Subcutaneous abdominal adipose tissue (tissue), 5 donors: ENCODE measurements at regions not wholly inside any gene's neighbourhood (a gene's known extent, or its start where the extent isn't known, plus 50 kb on each side); places are given as distances from the start of the nearest gene placed in this dataset.

ENCODE experiments used
- H3K27ac ChIP-seq: one replicate; pipeline ENCODE4 v1.7.0; 2013; ENCODE audit warnings: low read depth, mild to moderate bottlenecking, inconsistent platforms, low read length, moderate library complexity
- H3K27me3 ChIP-seq, 5 donors: one replicate each; pipeline ENCODE4 v1.7.0; 2013; ENCODE audit warnings: low read length in 5 of 5, inconsistent platforms in 1 of 5; ENCODE audit not compliant: control insufficient read depth in 5 of 5, insufficient read depth in 4 of 5
- H3K36me3 ChIP-seq, 5 donors: one replicate each; pipeline ENCODE4 v1.7.0; 2013; ENCODE audit warnings: low read length in 5 of 5; ENCODE audit not compliant: control insufficient read depth in 5 of 5, insufficient read depth in 5 of 5
- H3K4me1 ChIP-seq, 5 donors: one replicate each; pipeline ENCODE4 v1.7.0; 2013; ENCODE audit warnings: low read length in 5 of 5, mild to moderate bottlenecking in 3 of 5, moderate library complexity in 1 of 5; ENCODE audit not compliant: control insufficient read depth in 5 of 5, insufficient read depth in 5 of 5
- H3K4me3 ChIP-seq, 5 donors: one replicate each; pipeline ENCODE4 v1.7.0; 2013; ENCODE audit warnings: low read length in 5 of 5, low read depth in 1 of 5
- H3K9ac ChIP-seq, 5 donors: one replicate each; pipeline ENCODE4 v1.7.0; 2013; ENCODE audit warnings: low read length in 5 of 5, mild to moderate bottlenecking in 4 of 5, moderate library complexity in 3 of 5
- H3K9me3 ChIP-seq, 5 donors: one replicate each; pipeline ENCODE4 v1.7.0; 2013; ENCODE audit warnings: low read length in 5 of 5; ENCODE audit not compliant: control insufficient read depth in 5 of 5
- donor health status: healthy.
- donor health status: healthy.
- donor health status: healthy.
- donor health status: healthy.
- donor health status: healthy.

DNA sequence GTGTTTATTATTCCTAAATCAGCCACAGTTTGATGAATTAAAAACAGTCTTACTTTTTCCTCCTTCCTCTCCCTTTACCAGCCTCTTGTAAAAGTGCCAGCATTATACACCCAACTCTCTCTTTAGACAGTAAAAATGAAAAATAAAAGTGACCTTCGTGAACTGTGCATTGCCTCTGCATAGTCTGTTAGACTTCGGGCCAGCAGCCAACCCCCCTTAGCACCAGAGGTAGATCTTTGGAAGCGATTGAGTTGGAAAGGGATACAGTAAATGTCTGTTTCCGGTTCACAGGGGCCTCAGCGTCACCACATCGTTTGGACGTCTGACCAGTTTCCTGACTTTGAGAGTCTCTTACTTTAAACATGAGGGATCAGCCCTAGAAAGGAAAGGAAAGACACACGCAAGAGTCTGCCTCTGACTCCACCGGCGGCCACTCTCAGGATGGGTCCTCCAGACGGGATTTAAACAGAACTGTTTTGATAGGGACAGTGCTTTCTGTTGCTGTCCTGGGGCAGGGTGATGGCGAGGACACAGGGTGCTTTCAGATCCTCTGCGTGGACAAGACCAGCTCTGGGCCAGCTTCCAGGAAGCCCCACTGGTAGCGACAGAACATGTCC, 206.6 kb upstream of the PREP start:
- Histone ChIP-seq H3K4me3 (peak overlapping the region in 3 of 5 donors; percentile 7 to 49 (median 24)), H3K27me3 (no peaks in the 10 kb centered on the region), H3K4me1 (peaks cover 0 to 26% (median 14%) of the 10 kb centered on the region in 5 donors), H3K9ac (peak overlapping the region in 1 of 5 donors; percentile 3), H3K36me3 (no peaks in the 10 kb centered on the region), H3K27ac (peak overlapping the region; percentile 39), H3K9me3 (no peaks in the 10 kb centered on the region)

DNA sequence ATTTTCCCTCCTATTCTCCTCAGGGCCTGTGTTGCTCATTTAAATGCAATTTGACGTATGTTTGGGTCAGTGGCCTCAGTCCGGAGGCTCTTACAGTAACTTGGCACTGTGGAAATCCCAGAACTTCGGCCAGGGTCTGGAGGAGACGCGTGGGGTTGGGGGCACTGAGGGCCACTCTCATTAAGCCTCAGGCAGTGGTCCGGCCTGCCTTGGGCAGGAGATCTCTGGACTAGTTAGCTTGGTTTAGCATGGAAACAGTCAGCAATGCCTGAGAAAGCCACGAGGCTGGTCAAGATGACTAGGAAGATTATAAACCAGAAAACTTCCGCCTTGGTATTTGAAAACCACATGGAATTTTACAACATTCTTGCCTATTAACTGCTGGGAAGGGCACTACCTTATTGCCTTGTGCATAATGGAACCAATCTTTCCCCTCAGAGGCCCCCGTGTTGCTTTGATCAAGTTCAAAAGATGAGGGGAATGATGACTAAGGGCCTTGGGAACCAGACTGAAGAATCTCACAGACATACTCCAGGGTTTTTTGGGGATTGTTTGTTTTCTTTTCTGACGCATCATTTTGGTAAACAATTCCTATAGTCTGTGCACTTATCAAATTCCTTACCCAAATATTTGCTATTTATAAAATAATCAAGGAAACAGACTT, 206.0 kb upstream of the PREP start:
- Histone ChIP-seq H3K27ac (no peak overlapping the region), H3K27me3 (no peaks in the 10 kb centered on the region)

DNA sequence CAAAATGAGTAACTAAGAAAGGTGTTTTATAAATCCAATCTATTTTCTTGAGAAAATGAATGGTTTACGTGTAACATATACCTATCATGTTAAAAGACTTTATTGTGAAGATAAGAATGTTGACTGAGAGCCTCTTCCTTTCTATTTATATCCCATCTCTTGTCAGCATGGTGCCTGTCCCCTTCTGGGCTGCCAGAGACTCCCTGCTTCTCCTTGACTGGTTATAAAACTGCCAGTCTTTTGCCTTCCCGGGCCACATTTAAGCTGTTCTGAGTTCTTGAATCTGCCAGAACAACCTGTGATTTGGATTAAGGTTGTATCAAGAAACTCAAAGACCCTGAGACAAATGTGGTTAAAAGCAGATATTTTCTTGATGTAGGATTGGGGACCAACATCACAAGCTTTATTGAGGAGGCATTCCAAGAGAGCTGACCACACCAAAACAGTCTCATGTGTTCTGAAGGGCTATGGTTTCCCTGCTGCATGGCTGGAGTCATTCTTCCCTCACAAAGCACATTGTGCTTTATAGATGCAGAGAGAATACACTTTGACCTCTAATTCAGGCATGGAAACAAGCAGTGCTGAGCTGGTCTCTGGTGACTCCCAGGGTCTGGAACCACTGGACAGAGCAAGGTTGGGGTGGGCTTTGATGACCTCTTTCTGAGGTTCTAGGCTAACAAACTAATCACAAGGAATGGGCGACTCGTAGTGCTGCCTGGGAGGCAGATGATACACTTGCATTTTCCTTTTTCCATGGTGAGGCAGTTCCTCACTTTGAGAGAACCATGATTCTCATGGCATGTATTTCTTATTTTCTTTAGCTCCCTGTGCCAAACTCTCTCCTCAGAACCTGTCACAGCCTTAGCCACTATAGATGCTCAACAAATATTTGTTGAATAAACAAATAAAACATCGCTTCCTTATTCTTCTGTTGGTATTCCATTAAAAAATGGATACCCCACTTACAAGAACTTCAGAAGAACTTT, 205.0 kb upstream of the PREP start:
- no peaks in the 10 kb centered on the region for H3K9me3 ChIP-seq
- H3K9ac ChIP-seq, result no peak overlapping the region
- H3K36me3 ChIP-seq, result no peaks in the 10 kb centered on the region
- peaks cover 0 to 37% (median 27%) of the 10 kb centered on the region in 5 donors for H3K4me1 ChIP-seq
- no peaks in the 10 kb centered on the region for H3K27me3 ChIP-seq
- no peak overlapping the region for H3K4me3 ChIP-seq
- no peak overlapping the region for H3K27ac ChIP-seq

More for the DNA sequence above, 206.0 kb upstream of the PREP start:
- H3K9me3 ChIP-seq, result no peaks in the 10 kb centered on the region
- no peak overlapping the region for H3K9ac ChIP-seq
- H3K4me3 ChIP-seq, result peak overlapping the region in 1 of 5 donors; percentile 49
- no peaks in the 10 kb centered on the region for H3K36me3 ChIP-seq
- peaks cover 0 to 32% (median 20%) of the 10 kb centered on the region in 5 donors for H3K4me1 ChIP-seq

DNA sequence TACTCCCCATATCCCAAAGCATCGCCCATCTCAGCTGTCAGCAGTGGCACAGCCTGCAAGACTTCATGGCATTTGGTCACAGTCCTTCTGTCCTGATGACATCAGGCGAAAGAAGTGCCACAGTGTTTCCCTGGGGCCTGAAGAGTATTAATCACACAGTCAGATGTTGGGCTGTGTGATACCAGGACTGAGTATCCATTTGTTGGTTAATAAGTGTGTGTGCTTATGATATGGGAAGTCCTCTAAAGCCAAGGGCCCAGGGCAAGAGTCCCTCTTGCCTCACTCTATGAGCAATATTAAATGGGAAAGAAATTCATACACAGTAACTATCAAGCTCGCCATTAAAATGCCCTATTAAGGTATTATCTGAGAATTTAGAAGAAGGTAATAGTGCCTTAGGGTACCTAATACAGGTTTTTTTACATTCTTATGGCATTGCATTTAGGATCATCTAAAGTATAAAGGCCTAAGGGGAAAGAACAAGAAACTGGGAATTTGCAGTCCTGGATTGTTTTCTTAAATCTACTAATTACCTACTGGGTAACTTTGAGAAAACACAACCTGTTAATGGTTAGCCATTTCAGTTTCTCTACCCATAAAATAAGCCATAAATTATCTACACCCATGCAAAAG, 204.1 kb upstream of the PREP start:
- H3K4me3 ChIP-seq, result no peak overlapping the region
- H3K9me3 ChIP-seq, result no peaks in the 10 kb centered on the region
- peaks cover 0 to 30% (median 24%) of the 10 kb centered on the region in 5 donors for H3K4me1 ChIP-seq
- H3K27ac ChIP-seq, result no peak overlapping the region
- no peaks in the 10 kb centered on the region for H3K36me3 ChIP-seq
- no peak overlapping the region for H3K9ac ChIP-seq
- H3K27me3 ChIP-seq, result no peaks in the 10 kb centered on the region

DNA sequence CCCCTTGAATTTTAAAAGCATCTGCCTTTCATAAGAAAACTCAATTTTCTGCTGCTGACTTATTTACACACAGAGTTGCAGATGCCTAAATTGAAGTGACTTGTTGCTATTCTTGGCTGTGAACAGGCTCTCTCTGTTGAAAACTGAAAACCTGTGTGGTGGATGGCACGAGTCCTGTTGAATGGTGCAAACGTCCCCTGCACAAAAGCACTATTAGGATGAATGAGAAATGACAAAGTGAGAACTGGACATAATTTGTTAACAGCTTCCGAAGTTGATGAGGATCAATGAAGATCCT, 201.7 kb upstream of the PREP start:
- Histone ChIP-seq H3K4me3 (peak overlapping the region in 1 of 5 donors; percentile 15), H3K36me3 (no peaks in the 10 kb centered on the region), H3K27me3 (no peaks in the 10 kb centered on the region), H3K9ac (no peak overlapping the region), H3K9me3 (no peaks in the 10 kb centered on the region), H3K27ac (peak overlapping the region; percentile 71), H3K4me1 (peaks cover 7 to 41% (median 35%) of the 10 kb centered on the region in 5 donors)

DNA sequence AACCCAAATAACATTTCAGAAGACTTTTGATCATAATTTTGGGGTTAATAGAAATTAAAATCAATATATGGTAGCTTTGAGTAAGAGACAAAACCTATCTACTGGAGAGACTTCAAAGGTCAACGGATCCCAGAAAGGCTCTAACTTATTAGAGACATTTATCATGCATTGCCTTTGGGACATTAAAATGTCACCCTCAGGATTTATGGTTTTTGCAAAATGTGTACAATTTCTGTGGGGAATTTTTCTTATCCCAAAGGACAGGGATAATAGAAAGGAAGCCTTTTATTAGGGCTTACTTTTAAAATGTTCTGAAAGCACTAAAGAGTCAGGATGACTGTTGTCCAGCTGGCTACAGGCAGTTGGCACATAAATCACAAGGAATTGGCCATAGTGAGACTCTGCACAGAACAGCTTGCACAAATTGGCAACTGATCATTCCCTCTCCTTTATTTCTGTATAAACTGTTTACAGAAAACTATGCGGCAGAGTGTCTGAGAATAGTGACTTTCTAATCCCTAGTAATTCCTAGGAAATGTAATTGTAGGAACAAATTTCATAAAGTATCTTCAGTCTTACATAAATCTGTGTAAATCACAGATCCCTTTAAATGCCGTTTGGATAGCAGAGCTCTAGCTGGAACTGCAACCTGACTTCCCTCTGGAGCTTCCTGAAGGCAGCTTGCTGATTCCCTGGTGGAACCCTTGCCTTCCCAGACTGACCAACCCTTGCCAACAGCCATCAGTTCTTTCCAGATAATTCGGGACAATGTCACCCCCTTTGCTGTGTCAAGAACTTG, 201.1 kb upstream of the PREP start:
- Histone ChIP-seq H3K36me3 (no peaks in the 10 kb centered on the region), H3K27me3 (no peaks in the 10 kb centered on the region), H3K4me3 (peak overlapping the region in 1 of 5 donors; percentile 15), H3K9ac (no peak overlapping the region), H3K27ac (peak overlapping the region; percentile 71), H3K4me1 (peaks cover 7 to 44% (median 35%) of the 10 kb centered on the region in 5 donors), H3K9me3 (no peaks in the 10 kb centered on the region)

DNA sequence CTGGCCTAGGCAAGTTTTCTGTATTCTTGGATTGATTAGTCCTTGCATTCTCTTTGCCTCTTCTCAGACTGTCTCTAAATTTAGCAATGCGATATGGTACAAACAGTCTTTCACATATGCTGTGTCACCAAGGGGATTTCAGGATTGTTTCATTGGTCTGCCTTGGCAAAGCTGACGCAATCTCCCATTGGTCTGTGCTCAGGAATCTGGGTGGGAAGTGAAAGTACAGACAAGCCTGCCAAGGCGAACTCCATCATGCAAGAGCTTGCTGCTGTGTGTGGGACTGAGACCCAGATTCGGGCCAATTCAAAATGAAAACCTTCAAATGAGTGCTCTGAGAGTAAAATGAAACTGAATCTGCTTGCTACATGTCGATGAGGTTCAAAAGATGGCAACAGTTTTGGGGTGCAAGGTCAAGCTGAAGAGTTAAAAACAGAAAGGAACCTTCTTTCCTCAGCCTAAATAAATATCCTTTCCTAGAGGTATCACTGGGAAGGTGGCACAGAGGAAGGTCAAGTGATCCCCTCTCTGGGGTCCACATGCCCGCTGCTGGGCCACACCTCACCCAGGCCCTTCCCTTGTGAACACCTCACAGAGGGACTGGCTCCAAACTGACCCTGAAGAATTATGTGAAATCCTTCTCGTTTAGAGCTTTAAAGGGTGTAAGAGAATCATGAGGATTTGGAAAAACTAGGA, 198.8 kb upstream of the PREP start:
- H3K36me3 ChIP-seq, result no peaks in the 10 kb centered on the region
- H3K27me3 ChIP-seq, result no peaks in the 10 kb centered on the region
- peak overlapping the region in 4 of 5 donors; percentile 44 to 68 (median 56) for H3K9ac ChIP-seq
- no peaks in the 10 kb centered on the region for H3K9me3 ChIP-seq
- peaks cover 7 to 44% (median 35%) of the 10 kb centered on the region in 5 donors for H3K4me1 ChIP-seq
- peak overlapping the region; percentile 95 for H3K27ac ChIP-seq
- peak overlapping the region in 4 of 5 donors; percentile 23 to 51 (median 32) for H3K4me3 ChIP-seq

DNA sequence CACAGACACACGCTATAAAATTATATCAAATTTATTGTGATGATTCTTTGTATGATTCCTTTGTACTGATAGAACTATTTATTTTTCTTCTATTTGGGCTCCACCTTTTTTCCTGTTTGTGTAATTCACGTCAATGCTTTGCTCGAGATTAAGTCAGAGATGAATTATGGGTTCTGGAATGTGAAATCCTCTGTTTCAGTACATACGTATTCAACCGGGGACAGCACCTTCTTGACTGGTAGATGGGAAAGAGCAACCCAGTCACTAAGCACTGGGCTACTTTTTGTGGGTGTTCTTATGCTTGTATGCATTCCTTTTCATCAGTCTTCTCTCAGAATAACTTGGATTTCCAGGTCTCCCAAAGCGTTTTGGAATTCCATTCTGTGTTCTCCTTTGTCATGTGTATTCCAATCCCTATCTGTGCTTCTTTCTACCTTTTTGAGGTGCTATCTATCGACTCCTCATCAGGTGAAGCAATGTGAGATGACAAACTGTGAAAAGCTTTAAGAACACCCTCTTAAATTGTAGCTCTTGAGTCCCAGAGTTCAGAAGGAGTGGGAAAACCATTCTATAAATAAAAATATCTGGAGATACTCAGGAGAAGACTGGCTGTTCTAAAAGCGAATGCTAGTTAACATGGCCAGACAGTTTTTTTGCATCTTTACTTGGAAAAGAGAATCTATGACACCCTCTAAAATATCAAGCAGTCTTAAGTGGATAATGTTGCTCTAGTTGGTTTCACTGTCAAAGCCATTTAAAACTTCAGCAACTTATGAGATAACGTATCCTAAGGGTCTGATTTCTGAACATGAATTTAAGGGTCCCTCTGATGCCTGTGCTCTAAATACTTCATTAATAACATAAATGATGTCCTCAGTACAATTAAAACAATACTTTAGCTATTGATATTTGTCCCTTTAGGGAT, 197.7 kb upstream of the PREP start:
- H3K9ac ChIP-seq, result peak overlapping the region in 3 of 5 donors; percentile 7 to 60 (median 8)
- H3K27me3 ChIP-seq, result no peaks in the 10 kb centered on the region
- H3K36me3 ChIP-seq, result no peaks in the 10 kb centered on the region
- no peaks in the 10 kb centered on the region for H3K9me3 ChIP-seq
- peak overlapping the region in 1 of 5 donors; percentile 38 for H3K4me3 ChIP-seq
- H3K27ac ChIP-seq, result peak overlapping the region; percentile 95
- peaks cover 7 to 44% (median 35%) of the 10 kb centered on the region in 5 donors for H3K4me1 ChIP-seq
